ENCODE measurements at regions not wholly inside any gene's neighbourhood (a gene's known extent, or its start where the extent isn't known, plus 50 kb on each side); places are given as distances from the start of the nearest gene placed in this dataset.
"Not testable (repeated sequence)": the region's sequence is repeated elsewhere in the genome, so short reads cannot be mapped to it uniquely, and the experiment has no call there.

DNA sequence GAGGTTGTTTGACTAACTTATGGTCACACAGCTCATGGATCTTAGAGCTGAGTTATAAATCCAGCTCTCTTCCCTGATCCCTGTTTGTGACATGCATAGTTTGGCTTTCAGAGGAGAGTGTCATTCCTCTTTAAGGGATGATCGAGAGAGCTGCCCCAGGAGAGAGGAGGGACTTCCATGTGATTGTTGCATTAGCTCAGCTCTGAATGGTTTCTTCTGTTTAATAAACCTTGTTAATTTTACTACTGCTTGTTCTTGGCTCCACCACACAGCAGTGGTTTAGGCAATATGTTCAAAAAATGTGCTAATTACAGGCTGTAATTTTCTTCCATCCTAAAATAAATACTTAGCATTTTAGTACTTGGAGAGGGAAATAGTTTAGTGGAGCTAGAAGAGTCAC, 152.5 kb downstream of the C12orf75 start:
- no peak for DNase-seq (ENCODE audit: low spot score)

- no peak for DNase-seq (ENCODE audit: low spot score)
Observed at GRCh38 chr12:105483691-105484090, 153.2 kb downstream of the C12orf75 start.

DNA sequence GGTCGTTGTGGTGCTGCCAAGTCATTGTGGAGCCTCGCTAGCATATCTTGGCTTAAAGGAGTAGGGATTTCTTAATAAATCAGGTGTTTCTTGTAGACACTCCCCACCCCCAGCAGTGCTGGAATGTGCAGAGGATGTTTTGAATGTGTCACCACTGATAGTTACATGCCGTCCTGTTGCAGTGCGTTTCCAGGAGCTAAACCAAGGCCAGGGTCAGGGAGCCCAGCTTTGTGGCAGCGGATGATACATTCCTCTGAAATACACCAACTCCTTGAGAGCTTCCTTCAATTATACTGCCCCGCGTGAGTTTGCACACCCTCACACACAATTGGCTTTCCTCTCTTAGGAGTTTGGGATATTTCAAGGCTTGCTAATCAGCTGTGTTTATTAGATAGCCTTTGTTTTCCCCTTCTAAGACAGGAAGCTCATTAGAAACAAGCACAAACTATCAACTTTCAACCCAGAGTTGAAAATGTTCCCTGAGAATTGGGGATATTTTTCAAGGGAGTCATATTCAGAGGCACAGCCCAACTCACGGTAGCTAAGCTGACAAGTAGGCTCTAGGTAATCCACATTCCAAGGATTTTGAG, 154.9 kb downstream of the C12orf75 start:
- no peak for DNase-seq (ENCODE audit: low spot score)

- no peak for DNase-seq (ENCODE audit: low spot score)
Observed at GRCh38 chr12:105485921-105486320, 155.4 kb downstream of the C12orf75 start.

DNA sequence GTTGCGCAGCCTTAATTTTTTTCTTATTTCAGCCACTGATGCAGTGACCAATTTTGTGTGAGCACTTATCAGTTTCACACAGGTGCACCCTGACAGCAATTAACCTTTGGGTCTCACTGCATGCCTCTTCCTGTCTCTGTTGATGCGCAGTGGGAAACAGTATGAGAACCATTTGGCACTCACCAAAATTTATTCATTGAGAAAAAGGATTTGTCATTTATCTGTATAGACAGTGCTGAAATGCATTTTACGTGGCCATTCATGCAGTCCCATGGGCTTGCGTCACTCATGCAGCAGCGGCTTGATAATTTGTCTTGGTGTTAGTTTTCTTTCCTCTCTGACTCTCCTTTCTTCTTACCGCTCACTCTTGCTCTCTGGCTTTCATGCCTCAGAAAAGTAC, 157.5 kb downstream of the C12orf75 start:
- no peak for DNase-seq (ENCODE audit: low spot score)

DNA sequence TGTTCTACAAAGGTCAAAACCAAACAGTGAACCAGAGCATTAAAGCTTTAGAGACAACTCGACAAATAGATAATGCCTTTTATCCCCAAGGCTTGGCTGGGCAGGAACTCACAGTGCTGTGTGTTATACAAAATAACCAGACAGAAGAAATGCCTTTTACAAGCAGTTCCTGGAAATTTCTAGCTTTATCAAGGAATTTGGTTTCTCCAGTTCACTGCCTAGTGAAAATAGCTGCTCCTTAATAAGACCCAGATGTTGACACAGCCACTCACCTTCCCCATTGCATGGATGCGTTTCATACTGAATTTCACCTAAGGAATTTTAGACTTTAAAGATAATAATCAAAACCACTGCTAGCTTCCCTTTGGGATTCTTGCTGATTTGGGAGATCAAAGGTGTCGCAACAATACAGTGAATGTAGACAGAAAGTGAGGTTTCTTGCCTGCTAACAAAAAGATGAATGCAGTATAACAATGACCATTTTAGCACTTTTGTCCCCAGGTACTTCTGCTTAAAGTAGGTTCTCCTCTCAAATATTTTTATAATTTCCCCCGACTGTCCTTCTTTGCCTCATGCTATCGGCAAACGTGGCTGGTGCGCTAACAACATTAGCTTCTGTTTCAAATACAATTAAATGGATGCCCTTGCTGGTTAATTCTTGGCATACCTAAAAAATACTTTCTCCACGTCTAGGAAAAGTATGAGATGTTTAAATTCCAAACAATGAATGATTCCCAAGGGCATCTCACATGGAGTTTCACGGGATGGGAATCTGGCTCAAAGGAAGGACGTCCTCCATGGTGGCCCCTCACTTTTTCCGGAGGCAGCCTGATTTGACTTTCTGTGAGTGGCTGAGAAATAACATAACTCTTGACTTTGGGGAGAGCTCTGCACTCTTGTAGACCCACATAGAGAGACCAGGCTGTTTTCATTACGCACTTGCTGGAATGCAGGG, 162.4 kb downstream of the C12orf75 start:
- no peak for DNase-seq (ENCODE audit: low spot score)

DNA sequence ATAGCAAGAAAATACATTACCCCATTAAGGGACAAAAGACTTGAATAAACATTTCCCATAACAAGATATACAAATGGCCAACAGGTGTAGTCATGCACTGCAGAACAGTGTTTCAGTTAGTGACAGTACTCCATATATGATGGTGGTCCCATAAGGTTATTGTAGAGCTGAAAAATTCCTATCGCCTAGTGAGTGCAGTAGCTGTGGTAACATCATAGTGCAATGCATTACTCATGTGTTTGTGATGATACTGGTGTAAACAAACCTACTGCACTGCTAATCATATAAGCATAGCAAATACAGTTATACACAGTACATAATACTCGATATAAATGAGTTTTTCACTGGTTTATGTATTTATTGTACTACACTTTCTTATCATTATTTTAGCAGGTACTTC, 168.7 kb downstream of the C12orf75 start:
- no peak for DNase-seq (ENCODE audit: low spot score)

DNA sequence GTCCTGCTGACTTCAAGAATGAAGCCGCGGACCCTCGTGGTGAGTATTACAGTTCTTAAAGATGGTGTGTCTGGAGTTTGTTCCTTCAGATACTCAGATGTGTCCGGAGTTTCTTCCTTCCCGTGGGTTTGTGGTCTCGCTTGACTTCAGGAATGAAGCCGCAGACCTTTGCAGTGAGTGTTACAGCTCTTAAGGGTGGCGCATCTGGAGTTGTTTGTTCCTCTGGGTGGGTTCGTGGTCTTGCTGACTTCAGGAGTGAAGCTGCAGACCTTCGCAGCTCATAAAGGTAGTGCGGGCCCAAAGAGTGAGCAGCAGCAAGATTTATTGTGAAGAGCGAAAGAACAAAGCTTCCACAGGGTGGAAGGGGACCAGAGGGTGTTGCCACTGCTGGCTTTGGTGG, 170.2 kb downstream of the C12orf75 start:
- DNase-seq (ENCODE audit: low spot score), result not testable (repeated sequence)

DNA sequence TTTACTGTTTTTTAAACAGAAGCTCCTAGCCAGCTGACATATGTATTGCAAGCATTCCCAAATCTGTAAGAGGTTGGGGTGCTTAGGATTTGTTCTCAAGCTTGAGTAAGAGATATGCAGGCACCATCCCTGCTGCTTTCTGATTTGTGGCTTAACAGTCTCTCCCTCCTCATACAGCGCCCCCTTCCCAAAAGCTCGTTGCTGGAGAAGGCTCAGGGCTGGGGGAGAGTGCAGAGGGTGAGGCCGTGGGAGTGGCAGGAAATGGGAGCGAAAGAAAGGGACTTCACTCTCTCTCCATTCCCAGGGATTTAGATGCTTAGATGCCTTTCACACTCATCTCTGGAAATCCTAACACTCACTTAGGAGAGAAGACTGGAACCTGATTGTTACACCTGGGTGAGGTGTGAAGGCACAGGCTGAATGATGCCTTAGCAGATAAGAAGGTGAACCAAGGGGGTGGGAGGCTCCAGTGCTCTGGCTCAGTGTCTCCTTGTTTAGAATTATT, 172.0 kb downstream of the C12orf75 start:
- no peak for DNase-seq (ENCODE audit: low spot score)

- DNase-seq (ENCODE audit: low spot score), result no peak
Observed at GRCh38 chr12:105503619-105504018, 173.1 kb downstream of the C12orf75 start.

- no peak for DNase-seq (ENCODE audit: low spot score)
Observed at GRCh38 chr12:105504286-105504685, 173.8 kb downstream of the C12orf75 start.

- no peak for DNase-seq (ENCODE audit: low spot score)
Observed at GRCh38 chr12:105506678-105507310, 176.3 kb downstream of the C12orf75 start.

DNA sequence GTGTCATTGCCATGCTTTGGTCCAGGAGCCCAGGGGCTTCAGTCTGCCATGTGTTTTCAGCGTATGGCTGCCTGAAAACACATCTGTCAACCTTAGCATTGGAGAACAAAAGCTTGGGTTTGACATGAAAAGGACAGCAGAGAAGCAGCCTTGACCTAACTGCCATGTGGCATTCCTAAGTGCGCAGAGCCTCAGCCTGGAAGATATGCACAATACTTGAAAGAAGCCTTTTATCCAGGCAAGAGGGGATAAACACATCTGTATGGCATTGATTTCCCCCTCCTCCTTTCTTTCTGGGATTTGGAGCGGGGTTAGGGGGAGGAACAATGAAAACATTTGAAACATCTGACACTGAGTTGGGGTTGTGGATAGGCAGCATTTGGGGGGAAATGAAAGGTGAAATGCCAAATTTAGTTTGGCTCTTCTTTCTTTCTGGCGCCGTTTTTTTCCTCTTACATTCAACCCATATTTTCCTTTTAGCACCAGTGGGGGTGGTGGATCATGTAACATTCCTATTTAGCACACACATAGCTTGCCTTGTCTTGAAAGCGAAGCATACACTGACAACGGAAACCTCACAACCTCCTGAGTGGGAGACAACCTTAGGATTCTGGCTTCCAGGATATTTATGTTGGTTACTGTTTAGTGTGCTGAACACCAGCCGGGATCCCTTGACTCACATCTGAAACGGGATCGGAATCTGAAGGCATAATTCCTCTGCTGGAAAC, 177.0 kb downstream of the C12orf75 start:
- no peak for DNase-seq (ENCODE audit: low spot score)

- no peak for DNase-seq (ENCODE audit: low spot score)
Observed at GRCh38 chr12:105508096-105508495, 177.6 kb downstream of the C12orf75 start.

- DNase-seq (ENCODE audit: low spot score), result no peak
Observed at GRCh38 chr12:105510526-105510925, 180.0 kb downstream of the C12orf75 start.

DNA sequence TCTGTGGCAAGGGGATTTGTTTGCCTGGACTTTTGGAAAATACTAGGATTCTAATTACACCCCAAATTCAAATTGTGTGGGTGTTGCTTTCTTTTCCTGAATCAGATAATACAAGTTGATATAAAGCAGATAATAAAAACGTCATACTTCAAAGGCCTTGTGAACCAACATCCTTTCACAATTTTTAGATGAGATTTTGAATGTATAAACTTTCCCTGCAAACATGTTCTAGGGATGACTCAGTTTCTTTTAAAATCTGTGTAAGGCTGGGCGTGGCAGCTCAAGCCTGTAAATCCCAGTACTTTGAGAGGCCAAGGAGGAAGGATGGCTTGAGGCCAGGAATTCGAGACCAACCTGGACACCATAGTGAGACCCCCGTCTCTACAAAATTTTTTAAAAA, 182.4 kb downstream of the C12orf75 start:
- not testable (repeated sequence) for DNase-seq (ENCODE audit: low spot score)

- DNase-seq (ENCODE audit: low spot score), result no peak
Observed at GRCh38 chr12:105522166-105522825, 191.8 kb downstream of the C12orf75 start.

DNA sequence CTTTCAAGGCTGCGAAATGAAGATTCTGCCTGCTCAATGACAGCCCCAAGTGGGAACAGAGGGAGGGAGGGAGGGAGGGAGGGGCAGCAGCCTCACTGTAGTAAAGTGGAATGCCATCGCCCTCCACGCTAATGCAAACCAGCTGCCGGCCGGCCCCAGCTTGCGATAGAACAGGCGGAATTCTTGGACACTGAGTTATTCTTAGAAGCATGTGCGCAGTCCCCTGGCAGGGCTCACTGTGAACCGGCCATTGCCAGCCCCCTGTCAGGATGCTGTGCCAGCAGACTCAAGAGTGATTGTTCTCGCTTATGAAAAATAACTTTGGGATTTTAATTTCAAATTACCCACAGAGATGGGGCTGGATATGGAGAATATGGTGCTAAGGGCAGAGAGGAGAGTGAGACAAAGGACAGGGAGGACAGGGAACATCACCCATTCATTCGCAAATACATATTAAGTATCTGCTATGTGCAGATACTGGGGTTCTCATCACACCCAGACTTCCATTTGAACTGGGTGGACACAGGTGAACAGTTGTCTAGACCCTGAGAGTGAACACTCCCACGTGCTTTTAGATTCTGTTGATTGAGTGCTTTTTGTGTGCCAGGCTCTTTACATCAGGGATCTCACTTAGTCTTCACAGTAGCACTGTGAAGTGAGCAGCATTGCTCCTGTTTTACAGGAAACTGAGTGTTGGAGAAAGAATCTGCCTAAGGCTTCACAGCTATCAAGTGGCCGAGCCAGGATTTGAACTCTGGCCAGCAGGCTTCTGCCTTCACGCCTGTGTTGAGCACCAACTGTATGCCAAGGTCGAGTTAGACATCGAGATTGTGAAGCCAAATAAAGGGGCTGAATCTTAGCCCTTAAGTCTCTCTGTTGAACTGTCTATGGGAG, 192.9 kb downstream of the C12orf75 start:
- DNase-seq (ENCODE audit: low spot score), result peak; percentile 68

- no peak for DNase-seq (ENCODE audit: low spot score)
Observed at GRCh38 chr12:105524961-105525360, 194.5 kb downstream of the C12orf75 start.

DNA sequence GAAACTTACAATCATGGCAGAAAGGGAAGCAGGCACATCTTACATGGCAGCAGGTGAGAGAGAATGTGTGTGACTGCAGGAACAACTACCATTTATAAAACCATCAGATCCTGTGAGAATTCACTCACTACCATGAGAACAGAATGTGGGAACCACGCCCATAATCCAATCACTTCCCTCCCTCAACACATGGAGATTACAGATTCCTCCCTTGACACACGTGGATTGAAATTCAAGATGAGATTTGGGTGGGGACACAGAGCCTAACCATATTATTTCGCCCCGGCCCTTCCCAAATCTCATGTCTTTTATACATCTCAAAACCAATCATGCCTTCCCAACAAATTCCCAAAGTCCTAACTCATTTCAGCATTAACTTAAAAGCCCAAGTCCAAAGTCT, 203.6 kb downstream of the C12orf75 start:
- no peak for DNase-seq (ENCODE audit: low spot score)

Data from ecto neural progenitor cell (in vitro differentiated cells).